ENCODE measurements at regions not wholly inside any gene's neighbourhood (a gene's known extent, or its start where the extent isn't known, plus 50 kb on each side); places are given as distances from the start of the nearest gene placed in this dataset.
A peak's percentile ranks its signal among the peaks of the same experiment; 100 is the strongest.

DNA sequence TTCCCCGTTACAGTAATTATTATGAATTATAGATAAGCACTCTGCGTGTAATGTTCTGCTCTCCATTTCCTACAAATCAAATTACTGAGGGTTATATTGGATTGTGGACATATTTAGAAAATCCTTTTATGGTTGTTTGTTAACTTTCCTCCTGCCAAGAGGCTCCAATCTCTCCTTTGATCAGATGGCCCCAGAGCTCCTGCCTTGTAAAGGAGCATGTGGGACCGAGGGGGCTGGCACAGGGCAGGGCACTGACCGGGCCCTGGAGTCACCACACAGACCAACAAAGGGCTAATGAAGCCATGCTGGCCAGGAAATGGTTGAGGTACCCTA is 415.9 kb downstream of the EFNA5 start:
- Histone ChIP-seq H3K27me3 (ENCODE audit: insufficient read depth in 3 of 3, low read length in 2 of 3) (no peaks in the 10 kb centered on the region), H3K9me3 (no peaks in the 10 kb centered on the region), H3K4me3 (no peak overlapping the region), H3K36me3 (ENCODE audit: insufficient read depth in 1 of 2, low read depth in 1 of 2) (no peaks in the 10 kb centered on the region), H3K27ac (no peak overlapping the region), H3K4me1 (peaks cover 10% of the 10 kb centered on the region)
- TF ChIP-seq, protein P1, sequence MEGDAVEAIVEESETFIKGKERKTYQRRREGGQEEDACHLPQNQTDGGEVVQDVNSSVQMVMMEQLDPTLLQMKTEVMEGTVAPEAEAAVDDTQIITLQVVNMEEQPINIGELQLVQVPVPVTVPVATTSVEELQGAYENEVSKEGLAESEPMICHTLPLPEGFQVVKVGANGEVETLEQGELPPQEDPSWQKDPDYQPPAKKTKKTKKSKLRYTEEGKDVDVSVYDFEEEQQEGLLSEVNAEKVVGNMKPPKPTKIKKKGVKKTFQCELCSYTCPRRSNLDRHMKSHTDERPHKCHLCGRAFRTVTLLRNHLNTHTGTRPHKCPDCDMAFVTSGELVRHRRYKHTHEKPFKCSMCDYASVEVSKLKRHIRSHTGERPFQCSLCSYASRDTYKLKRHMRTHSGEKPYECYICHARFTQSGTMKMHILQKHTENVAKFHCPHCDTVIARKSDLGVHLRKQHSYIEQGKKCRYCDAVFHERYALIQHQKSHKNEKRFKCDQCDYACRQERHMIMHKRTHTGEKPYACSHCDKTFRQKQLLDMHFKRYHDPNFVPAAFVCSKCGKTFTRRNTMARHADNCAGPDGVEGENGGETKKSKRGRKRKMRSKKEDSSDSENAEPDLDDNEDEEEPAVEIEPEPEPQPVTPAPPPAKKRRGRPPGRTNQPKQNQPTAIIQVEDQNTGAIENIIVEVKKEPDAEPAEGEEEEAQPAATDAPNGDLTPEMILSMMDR (IDR thresholded peaks at IDR 0.05) = no peak
- DNase-seq (no peak), ATAC-seq (no peak)
- intact Hi-C loops (cut with DNase I) = no loop called here
- WGBS, 3 donors = 83 to 88% (median 86%) methylated on average over 4 of the region's 4 CpGs

DNA sequence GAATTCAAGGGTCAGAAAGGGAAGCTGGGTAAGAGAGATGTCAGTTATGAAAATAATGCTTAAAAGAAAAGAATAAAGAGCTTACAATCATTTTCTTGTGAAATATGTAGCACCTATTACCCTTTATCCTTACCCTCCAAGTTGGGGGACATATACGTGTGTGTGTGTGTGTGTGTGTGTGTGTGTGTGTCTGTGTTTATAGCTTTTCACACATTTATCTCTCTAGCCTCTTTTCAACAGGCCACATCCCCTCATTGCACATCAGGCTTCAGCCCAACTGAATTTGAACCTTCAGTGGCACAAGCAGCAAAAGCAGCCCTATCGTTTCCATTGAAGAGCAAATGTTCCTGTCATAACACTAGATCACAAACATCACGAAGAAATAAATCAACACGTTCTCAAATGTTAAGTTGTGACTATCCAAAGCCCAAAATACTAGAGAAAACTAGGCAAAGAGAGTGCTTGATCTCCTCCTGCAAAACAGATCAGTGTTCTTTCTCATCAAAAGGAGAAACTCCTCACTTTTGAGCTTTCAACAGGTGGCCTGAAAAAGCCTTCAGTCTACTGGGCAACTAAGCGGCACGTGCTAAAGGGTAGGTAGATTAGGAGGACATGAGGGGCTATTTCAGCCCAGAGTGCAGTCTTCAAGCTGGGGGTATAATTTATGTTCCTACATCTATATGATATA is 416.4 kb downstream of the EFNA5 start:
- WGBS, 3 donors = 46 to 63% (median 49%) methylated on average over 6 of the region's 6 CpGs
- Histone ChIP-seq H3K4me1 (peaks cover 10% of the 10 kb centered on the region), H3K27me3 (ENCODE audit: insufficient read depth in 3 of 3, low read length in 2 of 3) (no peaks in the 10 kb centered on the region), H3K4me3 (no peak overlapping the region), H3K36me3 (ENCODE audit: insufficient read depth in 1 of 2, low read depth in 1 of 2) (no peaks in the 10 kb centered on the region), H3K27ac (no peak overlapping the region), H3K9me3 (no peaks in the 10 kb centered on the region)
- DNase-seq = no peak
- intact Hi-C loops (cut with DNase I) = no loop called here
- TF ChIP-seq, protein P1 (IDR thresholded peaks at IDR 0.05) = no peak
- ATAC-seq = peak in 1 of 4 donors; percentile 35

DNA sequence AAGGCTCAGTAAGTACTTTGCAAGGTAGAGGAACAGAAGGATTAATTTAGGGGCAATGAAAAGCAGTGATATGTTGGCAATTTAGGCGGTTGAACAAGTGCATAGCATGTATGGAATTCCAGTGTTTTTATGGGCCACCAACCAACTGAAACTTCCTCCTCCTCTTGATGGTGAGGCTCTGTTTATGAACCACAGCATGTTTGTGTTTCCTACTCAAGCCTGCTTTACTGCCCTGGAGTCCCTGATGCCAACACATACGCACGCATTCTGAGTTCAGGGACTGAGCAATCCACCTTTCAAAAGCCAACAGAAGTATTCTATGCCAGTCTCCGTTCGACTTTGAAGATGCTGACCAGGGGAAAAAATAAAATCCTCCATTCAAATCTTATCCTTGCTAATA is 417.5 kb downstream of the EFNA5 start:
- TF ChIP-seq, protein P1 (IDR thresholded peaks at IDR 0.05) = no peak
- Histone ChIP-seq H3K27ac (peak overlapping the region; percentile 16), H3K4me3 (peak overlapping the region; percentile 15), H3K27me3 (ENCODE audit: insufficient read depth in 3 of 3, low read length in 2 of 3) (no peaks in the 10 kb centered on the region), H3K36me3 (ENCODE audit: insufficient read depth in 1 of 2, low read depth in 1 of 2) (no peaks in the 10 kb centered on the region), H3K9me3 (no peaks in the 10 kb centered on the region), H3K4me1 (peaks cover 10% of the 10 kb centered on the region)
- intact Hi-C loops (cut with DNase I) = no loop called here
- peak in 2 of 4 donors; percentile 60 to 67 for ATAC-seq
- no peak for DNase-seq
- WGBS, 3 donors = 40 to 52% (median 41%) methylated on average over 5 of the region's 5 CpGs

DNA sequence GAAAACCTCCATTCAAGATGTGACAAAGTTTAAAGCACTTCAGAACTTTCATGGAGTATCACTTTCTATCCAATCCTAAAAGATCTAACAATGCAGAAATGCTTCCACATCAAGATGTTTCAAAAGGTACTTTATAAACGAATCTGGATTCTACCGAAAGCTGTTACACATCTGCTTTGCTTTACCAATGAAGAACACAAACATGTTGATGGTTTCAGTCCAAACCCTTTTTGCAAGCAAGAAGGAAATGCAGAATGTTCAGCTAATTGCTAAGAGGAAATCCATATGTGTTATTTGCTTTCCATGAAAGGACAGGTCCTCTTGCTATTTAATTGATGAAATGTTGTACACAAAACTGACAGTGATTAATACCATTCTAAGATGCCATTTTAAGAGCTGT is 419.6 kb downstream of the EFNA5 start:
- TF ChIP-seq, protein P1 (IDR thresholded peaks at IDR 0.05) = no peak
- Histone ChIP-seq H3K4me3 (no peak overlapping the region), H3K36me3 (ENCODE audit: insufficient read depth in 1 of 2, low read depth in 1 of 2) (no peaks in the 10 kb centered on the region), H3K9me3 (no peaks in the 10 kb centered on the region), H3K4me1 (peaks cover 17% of the 10 kb centered on the region), H3K27ac (no peak overlapping the region), H3K27me3 (ENCODE audit: insufficient read depth in 3 of 3, low read length in 2 of 3) (no peaks in the 10 kb centered on the region)
- intact Hi-C loops (cut with DNase I) = no loop called here
- ATAC-seq (no peak), DNase-seq (no peak)
- WGBS, 3 donors = 65 to 77% (median 68%) methylated on average over 2 of the region's 2 CpGs
